Suppressor macrophage treated with lipopolysaccharide for 4 hours (primary cell): ENCODE measurements at regions not wholly inside any gene's neighbourhood (a gene's known extent, or its start where the extent isn't known, plus 50 kb on each side); places are given as distances from the start of the nearest gene placed in this dataset.

ENCODE experiments used
- DNase-seq: peaks from one replicate; pipeline ENCODE4 v3.0.0-alpha.2; 2020

- no peak for DNase-seq
Measured at GRCh38 chr5:109467058-109467457, 57.3 kb upstream of the PJA2 start.
